COLO829 (cell line): ENCODE measurements at regions not wholly inside any gene's neighbourhood (a gene's known extent, or its start where the extent isn't known, plus 50 kb on each side); places are given as distances from the start of the nearest gene placed in this dataset.
"Not testable (repeated sequence)": the region's sequence is repeated elsewhere in the genome, so short reads cannot be mapped to it uniquely, and the experiment has no call there.

Experiments
- DNase-seq: peaks from one replicate; pipeline ENCODE4 v3.0.0; 2012; ENCODE audit warnings: low spot score

DNA sequence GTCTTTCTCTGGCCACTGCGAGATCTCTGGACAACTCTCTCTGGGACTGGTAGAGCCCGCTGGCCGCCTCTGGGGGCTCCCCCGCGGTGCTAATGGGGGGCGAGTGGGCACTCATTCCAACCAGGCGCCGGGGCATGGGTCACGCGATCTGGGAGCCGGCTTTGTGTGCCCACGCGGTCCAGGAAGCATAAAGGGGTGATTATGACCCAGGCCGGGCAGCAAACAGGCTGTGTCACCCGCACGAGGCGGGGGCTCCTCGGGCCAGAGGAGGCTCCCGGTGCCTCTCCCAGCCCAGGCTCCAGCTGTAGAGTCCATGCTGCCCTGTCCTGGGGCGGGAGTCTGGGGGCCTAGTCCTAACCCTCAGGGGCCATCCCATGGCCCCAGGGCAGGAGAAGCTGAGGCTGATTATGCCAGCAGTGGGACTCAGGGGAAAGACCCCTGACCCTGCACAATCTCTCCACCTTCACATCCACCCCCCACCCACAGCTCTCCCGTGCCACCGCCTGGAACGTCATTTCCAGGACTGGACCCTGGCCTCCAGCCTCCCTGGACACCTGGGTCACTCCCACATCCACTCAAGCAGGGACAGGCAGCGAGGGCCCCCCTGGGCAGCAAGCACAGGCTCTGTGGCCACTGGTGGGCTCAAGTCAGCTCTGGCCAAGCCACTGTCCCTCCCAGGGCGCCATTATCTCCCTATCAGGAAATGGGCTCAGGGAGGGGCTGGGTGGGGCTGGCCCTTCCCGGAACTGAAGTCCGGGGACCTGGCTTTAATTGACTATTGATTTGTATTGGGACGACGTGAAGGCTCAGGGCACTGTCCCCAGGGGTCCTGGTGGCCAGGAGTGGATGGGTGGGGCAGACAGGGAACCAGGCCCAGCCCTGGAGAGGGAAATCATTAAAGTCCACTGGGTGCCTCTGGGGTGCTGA is 50.0 kb downstream of the PTPRS start:
- DNase-seq: peak; percentile 70

DNA sequence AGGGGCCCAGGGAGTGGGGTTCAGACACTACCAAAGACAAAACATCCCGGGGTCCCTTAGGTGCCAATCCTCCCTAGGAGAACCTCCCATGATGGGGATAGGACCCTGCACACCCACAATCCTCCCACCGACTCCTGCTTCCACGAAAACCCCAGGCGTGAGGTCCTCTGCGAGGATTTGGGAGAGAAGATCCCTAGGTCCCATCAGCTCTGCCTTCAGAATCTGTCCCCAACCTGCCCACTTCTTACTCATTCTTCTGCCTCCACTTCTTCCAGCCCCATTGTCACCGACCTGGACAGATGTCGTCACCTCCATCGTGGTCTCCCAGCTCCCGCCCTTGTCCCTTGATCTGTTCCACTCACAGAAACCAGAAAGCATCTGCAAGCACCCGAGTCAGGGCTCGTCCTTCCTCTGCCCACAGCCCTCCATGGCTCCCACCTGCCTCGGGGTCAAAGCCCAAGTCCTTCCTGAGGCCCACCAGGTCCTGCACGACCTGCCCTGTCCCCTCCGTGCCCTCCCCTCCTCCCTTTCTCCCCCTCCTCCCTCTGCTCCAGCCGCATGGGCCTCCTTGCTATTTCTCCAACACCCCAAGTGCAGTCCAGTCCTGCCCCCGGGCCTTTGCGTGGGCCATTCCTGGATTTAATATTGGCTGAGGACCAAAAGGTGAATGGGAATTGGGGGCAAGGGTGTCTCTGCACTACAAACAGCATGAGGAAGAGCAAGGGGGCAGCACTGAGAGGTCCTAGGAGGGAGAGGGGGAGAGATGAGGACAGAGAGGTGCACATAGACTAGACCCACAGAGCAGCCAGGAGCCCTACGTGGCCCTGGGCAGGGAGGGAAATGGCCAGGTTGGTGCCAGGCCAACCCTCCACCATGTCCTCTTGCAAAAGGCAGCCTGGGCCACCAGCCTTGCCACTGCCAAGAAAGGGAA is 51.3 kb downstream of the PTPRS start:
- DNase-seq: no peak

DNA sequence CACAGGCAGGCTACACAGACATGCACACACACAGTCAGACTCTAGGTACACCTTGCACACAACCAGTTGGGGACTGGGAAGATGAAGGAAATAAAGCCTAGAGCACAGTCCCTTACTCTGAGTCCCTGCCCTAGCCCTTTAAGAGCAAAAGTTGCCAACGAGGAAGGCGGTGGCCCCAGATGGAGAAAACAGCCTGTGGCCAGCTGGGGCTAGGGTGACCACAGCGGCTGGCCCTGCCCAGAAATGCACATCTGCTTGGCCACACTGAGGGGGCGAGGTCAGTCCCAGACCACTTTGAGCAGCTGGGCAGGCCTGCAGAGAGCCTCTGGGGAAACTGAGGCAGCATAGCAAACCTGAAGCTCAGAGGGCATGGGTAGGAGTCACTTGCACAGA is 52.3 kb downstream of the PTPRS start:
- no peak for DNase-seq

DNA sequence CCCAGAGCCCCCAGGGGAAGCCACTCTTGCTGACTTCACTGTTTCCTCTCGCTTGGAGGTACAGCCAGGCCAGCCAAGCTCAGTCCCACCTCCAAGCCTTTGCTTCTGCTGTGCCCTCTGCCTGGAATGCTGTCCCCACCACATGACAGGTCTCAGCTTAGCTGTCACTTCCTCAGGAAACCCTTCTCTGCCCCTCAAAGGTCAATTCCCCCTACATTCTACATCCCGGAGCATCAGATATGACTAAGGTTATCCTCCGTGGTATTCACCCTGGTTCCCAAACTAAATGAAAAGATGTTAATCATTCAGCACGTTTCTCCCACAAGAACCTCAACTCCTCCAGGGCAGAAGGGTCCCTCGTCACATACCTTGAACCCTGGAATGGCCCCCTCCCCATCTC is 53.5 kb downstream of the PTPRS start:
- DNase-seq: no peak

DNA sequence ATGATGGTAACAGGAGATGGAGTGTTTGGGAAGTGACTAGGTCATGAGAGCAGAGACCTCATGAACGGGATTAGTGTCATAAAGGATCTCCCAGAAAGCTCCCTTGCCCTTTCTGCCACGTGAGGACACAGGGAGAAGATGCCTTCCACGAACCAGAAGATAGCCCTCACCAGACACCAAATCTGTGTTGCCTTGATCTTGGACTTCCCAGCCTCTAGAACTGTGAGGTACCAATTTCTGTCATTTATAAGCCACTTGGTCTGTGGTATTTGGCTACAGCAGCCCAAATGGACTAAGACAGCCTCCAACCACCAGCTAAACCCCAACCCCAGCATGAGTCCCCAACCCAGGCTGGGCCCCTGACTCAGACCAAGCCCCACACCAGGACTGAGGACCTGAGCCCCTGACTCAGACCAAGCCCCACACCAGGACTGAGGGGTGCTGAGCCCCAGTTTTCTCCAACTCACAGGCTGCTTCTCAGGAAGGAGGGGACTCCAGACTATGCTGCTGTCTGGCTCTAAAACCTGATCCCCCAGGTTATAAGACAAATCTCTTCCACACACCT is 54.1 kb downstream of the PTPRS start:
- no peak for DNase-seq

DNA sequence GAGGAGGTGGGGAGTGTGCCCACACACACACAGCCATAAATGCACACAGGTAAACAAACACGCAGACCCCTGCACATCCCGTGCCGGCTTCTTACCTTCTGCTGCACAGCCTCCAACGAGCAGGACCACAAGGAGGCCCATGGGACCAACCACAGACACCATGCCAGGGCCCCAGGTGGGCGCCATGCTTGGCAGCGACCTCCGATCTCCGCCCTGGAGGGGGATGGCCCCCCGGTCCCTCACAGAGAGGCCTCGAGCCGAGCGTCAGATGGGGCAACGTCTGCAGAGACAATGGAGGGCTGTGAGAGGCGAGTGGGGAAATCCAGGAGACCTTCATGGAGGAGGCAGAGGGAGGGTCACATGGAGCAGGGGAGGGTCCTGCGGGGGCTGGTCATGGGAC is 54.7 kb downstream of the PTPRS start:
- DNase-seq: no peak

DNA sequence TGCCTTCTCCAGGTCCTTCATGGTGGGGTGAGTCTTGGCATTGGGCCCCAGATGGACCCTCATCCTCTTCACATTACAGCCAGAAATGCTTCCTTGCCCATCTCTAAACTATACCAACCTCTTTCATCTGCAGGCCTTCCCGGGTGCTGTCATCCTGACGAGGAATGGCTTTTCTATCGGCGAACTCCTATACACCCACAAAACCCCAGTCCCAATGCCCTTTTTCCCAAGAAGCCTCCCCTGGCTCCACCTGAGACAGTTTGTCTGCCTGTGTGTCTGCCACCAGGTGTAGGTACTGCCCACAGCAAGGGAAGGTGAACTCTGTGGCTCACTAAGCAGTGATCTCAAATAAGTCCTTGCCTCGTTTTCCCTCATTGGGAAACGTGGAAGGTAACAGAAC is 55.3 kb downstream of the PTPRS start:
- no peak for DNase-seq

DNA sequence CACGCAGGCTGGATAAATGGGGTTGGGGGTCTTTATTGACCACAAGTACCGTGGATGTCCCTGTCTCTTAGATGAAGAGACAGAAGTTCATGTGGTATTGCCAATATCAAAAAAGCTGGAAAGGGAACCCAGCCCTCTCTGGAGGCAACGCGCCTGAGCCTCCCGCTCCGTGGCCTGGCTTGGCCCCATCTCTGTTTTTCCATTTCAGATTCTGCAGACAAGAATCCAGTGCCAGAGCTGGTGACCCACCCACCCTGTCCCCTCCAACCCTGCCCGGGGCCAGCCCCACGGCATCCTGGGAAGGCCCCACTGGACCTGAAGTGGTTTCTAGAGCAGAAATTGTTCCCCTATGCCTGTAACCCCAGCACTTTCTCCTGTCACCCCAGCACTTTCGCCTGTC is 57.7 kb downstream of the PTPRS start:
- DNase-seq: no peak

DNA sequence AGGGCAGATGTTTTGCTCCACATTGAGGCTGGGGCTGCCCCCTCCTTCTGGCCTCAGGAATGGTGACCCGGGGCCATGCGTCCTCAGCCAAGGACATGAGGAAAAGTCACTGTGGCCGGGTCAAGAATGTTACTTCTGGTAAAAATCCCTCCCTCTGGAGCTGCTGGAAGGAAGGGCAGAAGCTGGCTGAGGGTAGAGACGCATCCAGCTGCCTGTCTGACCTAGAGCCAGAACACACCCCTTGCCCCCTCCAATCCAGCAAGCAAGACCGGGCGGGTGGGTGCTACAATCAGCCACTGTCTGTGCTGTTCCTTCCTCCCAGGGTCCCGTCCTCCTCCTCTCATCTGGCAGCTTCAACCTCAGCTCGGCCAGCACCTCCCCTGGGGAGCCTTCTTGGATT is 59.0 kb downstream of the PTPRS start:
- DNase-seq: no peak

DNA sequence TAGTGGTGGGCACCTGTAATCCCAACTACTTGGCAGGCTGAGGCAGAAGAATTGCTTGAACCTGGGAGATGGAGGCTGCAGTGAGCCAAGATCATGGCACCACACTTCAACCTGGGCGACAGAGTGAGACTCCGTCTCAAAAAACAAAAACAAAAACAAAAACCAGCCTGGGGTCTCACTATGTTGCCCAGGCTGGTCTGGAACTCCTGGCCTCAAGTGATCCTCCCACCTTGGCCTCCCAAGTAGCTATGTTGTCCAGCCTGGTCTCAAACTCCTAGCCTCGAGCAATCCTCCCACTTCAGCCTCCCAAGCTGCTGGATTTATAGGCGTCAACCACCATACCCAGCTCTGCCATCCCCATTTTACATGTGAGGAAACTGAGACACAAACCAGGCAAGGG is 64.9 kb downstream of the PTPRS start:
- DNase-seq: not testable (repeated sequence)

DNA sequence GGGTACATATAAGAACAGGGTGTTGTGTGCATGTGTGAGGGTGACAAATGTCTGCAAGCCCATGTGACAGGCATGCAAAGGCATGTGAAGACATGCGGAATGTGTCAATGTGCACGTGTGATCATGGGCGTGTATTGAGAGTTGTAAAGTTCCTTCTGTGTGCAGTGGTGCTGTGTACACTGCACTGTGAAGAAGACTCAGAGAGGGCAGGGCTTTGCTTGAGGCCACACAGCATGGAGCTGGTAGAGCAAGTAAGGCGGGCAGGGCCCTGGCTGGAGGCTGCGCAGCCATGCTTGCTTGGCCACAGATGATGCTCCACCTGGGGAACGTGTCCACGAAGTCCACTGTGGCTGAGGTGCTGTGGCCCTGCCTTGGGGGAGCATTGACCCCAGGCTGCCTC is 66.8 kb downstream of the PTPRS start:
- DNase-seq: no peak

DNA sequence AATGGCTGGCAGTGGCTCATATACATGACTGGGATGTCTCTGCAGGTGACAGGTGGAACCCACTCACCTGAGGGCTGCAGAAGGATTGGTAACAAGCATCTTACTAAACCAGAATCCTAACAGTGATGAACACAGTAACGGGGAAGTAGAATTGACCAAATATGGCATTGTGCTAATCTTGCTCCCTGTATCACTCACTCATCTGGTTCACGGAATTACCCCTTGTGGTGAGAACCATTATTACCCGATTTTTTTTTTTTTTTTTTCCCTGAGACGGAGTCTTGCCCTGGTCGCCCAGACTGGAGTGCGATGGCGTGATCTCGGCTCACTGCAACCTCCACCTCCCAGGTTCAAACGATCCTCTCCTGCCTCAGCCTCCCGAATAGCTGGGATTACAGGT is 69.5 kb downstream of the PTPRS start:
- no peak for DNase-seq

DNA sequence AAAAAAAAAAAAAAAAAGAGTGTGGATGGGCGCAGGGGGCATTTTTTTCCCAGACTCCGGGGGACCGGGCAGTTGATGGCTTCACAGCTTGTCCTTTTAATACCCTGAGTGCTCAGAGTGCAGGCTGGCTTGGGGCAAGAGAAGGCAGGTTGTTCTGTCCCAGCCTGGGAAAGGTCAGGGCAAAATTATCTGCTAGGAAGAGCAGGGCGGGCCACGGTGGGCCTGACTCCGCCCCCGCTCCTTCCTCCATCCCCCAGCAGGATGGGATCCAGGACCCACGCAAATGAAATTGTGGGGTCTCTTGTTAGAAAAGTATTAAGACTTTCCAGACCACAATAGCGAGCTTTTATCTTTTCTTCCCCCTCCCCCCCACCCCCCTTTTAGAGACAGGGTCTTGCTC is 70.7 kb downstream of the PTPRS start:
- no peak for DNase-seq

DNA sequence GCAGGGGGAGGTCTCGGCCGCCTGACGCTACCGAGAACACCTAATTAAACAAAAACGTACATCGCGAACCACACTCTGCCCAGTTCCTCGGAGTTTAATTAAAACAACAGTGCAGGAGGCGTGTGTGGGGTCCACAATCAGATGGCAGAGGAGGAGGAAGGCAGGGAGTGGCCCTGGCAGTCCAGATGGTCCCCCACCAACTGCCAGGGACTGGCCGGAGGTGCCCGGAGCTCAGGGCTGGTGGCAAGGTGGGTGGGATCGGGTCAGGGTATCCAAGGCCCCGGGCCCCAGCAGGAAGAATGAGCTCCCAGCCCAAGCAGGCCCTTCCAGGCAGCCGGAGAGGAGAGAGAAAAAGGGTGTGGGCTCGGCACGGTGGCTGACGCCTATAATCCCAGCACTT is 71.3 kb downstream of the PTPRS start:
- DNase-seq: no peak

DNA sequence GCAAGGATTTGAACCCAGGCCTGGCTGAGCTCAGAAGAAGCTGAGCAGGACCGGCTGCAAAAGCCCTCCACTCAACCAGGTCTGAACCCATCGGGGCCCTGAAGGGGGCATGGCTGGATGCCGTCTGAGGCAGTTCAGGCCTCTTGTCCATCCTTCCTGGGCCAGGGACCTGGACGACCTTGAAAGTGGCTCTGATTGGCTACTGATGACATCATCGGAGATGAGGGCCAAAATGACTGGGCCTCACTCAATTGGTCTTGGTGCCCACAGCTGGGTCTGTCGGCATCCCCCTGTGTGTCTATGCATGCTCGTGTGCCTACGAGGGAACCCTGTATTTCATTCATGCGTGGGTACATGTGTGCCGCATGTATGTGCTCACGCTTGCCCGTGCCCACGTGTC is 71.8 kb downstream of the PTPRS start:
- no peak for DNase-seq

DNA sequence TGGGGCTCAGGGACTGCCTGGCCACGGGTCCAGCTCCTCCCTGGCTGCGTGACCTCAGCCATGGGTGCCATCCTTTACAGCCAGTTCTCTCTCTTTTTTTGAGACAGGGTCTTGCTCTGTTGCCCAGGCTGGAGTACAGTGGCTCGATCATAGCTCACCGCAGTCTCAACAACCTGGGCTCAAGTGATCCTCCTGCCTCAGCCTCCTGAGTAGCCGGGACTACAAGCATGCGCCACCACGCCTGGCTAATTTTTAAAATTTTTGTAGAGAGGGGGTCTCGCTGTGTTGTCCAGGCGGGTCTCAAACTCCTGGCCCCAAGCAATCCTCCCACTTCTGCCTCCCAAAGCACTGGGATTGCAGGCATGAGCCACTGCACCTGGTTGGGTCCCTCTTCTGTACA is 75.4 kb downstream of the PTPRS start:
- DNase-seq: no peak

DNA sequence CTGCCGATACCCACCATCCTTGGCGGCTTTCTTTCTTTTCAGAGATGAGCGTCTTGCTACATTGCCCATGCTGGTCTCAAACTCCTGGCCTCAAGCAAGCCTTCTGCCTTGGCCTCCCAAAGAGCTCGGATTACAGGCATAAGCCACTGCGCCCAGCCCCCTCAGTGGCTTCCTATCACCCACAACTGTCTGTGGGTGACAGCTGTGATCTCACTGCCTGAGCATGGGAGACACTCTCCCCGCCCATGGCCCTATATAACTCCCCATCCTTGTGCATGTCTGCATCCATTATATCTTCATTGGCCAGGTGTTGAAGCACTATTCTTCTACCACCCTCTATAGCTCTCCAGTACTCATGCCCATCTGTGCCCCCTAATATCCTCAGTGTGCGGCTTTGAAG is 76.2 kb downstream of the PTPRS start:
- no peak for DNase-seq

DNA sequence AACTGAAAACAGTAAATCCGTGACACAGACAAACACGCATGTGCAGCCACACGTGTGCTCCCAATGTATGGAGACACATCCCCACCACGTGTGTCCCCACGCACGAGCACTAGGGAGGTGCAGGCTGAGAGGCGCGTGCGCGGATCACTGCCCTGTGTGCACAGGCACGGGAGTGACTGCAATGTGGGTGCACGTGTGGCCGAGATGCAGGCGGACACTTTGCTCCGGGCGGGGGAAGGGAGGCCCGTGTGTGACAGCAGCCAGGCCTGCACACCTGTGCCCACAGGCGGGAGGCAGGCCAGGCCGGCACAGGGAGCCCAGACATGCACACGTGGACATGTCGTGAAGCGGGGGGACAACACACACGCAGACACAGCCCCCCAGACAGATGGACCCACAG is 77.0 kb downstream of the PTPRS start:
- no peak for DNase-seq

DNA sequence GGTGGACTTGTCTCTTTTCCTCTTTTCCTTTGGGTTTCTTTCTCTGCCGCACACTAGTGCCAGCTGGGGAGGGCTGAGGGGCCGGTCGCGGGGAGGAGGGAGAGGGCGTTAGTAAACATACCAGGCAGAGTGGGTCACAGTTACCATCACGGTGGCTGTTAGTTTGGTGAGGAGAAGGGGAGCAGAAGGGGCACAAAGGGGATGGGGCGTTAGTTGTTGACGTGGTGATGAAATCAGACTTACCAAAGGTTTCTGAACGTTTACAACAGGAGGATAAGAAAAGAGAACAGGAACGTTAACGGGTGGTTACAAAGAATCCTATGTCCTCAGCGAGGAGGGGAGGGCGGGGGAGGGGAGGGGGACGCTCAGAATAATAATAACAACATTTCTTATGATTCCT is 77.9 kb downstream of the PTPRS start:
- DNase-seq: no peak

DNA sequence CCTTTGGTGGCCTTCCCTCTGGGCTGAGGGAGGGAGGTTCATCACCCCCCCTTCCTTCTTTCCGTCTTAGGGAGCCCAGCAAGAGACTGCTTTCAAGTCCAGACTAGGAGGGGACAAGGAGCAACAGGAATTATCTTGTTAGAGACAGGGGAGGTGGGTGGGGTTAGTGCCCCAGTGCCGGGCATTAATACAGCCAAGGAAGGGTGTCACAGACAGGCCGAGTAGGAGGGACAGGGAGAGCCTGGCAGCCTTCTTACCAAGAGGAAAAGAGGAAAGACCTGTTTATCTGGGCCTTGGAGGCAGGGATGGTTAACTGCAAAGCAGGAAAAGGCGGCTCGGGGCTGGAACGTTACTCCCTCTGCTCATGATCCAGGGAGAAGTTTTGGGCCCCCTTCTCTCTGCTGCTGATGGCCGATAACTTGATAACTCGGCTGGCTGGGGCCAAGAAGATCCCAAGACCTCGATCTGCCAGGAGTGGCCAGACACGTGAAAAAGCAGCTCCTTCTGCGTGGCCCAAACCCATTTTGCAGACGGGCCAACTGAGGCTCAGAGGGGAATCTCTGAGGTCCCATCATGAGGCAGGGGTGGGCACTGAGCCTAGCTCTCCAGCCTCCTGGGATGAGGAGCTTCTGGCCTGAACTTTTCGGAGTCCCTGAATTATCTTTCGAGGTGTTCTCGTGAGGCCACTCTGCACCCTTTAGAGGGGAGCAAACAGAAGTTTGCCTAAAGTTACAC is 79.3 kb downstream of the PTPRS start:
- DNase-seq: no peak

DNA sequence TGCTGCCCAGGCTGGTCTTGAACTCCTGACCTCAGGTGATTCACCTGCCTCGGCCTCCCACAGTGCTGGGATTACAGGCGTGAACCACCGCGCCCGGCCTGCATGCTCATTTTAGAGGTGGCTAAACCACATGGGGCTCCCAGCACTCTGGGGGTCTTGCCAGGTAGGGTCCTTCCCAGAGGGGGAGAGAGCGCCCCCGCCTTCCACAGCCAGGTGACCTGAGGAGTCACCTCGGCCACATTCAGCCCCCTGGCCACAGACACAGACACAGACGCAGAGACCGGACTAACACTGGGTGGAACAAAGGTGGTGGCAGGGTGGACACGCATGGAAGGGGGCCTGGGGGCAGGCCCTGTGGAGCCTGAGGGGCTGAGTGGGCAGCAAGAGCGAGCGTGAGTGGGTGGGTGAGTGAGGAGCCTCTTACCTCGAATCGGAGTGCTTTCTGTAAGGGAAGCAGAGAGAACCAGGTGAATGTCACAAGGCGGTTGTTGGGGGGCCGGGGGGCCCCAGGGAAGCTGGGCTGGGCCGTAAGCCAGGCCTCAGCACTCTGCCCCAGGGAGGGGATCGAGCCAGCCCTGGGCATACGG is 80.1 kb downstream of the PTPRS start:
- no peak for DNase-seq

DNA sequence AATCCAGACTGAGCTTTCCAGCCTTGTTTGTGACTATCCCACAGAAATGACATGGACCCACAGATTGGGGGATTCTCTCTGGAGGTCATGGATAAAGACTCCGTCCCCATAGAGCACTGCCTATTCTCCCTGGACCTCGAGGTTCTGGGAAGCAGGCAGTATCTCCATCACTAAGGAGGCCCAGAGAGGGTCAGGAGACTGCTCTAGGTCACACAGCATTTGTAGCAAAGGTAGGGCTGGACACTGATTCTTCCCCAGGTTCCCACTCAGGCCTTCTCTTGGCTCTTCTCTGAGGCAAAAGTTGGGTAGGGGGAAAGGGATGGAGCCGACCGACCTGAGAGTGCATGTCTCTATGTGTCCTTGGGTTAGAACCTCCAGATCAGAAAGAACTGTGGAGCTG is 80.9 kb downstream of the PTPRS start:
- DNase-seq: no peak
